ENCODE measurements at regions not wholly inside any gene's neighbourhood (a gene's known extent, or its start where the extent isn't known, plus 50 kb on each side); places are given as distances from the start of the nearest gene placed in this dataset.
"Not testable (repeated sequence)": the region's sequence is repeated elsewhere in the genome, so short reads cannot be mapped to it uniquely, and the experiment has no call there.

- DNase-seq (ENCODE audit: low spot score), result no peak
These were observed 468.2 kb downstream of the MMUT start for GRCh38 chr6:48994811-48995210.

DNA sequence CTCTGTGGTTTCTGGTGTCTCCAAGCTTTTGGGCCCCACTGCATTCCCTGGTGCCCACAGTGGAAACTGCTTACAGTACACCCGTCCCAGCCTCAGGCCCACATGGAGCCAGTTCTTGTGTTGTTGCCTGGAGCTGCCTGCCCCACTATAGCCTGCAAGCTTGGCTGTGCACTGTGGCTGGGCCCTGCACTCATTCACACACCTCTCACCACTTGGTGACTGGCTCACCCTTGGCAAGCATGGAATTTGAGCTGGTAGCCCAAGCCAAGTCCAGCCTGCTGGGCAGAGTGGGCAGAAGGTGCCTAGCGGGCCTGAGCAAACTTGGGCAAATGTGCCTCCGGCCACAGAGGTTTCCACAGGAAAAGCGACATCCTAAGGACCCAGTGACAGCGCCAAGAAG, 472.3 kb downstream of the MMUT start:
- DNase-seq (ENCODE audit: low spot score), result no peak

DNA sequence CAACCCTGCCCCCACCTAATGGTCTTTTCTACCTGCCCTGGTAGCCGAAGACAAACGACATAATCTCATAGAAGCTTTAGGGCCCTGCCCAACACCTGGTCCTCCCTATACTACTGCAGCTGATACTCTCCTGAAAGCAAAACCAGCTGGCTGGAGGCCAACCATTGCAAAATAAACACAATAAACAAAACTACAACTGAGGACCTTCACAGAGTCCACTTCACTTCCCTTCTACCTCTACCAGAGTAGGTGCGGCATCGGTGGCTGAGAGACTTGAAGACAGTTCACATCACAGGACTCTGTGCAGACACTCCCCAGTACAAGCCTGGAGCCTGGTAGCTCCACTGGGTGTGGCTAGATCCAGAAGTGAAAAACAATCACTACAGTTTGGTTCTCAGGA, 476.2 kb downstream of the MMUT start:
- DNase-seq (ENCODE audit: low spot score), result no peak

DNA sequence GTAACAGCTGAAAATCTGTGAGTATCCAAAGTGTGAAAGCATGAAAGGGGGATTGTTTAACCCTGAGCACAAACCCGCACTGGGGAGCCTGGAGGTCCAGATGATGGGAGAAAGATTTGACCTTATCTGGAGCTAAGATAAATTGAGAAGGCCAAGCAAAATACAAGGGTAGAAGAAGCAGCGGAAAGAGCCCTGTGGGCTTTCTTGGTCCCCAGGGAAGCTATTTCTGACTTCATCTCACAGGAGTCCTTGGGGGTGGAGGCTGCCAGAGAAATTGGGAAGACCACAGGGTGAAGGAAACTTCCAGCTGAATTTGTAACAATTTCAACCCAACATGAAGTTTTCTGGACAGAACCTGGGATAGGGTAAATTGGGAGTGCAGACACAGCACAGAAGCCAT, 476.9 kb downstream of the MMUT start:
- DNase-seq (ENCODE audit: low spot score), result no peak

DNA sequence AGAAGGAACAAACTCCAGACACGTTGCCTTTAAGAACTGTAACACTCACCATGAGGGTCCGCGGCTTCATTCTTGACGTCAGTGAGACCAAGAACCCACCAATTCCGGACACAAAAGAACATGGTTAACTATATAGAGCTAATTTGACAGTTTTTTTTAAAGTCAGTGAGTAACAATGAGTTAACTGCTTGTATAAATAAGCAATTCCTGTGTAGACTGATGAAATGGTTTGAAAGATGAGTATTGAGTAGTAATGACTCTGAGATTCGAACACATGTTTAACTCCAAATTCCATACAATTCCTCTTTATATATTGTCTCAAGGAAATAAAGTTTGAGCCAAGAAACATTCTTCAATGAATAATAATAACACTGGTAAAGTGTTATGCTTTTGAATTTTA, 478.0 kb downstream of the MMUT start:
- DNase-seq (ENCODE audit: low spot score), result no peak

- not testable (repeated sequence) for DNase-seq (ENCODE audit: low spot score)
These were observed 479.1 kb downstream of the MMUT start for GRCh38 chr6:48983968-48984367.

DNA sequence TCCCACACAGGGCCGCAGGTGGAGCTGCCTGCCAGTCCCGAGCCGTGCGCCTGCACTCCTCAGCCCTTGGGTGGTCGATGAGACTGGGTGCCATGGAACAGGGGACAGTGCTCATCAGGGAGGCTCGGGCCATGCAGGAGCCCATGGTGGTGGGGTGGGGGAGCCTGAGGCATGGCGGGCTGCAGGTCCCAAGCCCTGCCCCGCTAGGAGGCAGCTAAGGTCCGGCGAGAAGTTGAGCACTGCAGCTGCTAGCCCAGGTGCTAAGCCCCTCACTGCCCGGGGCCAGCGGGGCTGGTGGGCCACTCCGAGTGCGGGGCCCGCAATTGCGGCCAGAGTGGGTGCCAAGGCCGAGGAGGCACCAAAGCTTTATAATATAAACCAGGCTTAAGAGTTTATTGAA, 479.7 kb downstream of the MMUT start:
- DNase-seq (ENCODE audit: low spot score), result no peak

GRCh38 chr6:48979806-48980205, 483.2 kb downstream of the MMUT start:
- no peak for DNase-seq (ENCODE audit: low spot score)

DNA sequence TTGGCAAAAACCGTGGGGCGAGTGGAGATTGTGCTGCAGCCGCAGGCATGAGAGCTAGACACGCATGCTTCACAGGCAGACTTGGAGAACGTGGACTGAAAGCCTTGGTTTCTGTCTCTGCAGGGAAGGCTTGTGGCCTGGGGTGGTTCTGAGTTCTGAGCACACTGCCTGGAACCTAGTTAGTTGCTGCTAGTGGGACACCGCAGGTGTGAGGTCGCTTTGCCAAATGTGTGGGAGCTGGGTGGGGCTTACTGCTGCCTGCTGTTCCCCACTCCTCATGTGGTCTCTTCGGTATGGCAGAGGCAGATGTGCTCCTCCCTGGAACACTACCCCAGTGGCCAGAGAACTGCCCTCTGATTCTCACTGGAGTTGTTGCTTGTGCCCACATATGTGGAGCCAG, 484.0 kb downstream of the MMUT start:
- no peak for DNase-seq (ENCODE audit: low spot score)

DNA sequence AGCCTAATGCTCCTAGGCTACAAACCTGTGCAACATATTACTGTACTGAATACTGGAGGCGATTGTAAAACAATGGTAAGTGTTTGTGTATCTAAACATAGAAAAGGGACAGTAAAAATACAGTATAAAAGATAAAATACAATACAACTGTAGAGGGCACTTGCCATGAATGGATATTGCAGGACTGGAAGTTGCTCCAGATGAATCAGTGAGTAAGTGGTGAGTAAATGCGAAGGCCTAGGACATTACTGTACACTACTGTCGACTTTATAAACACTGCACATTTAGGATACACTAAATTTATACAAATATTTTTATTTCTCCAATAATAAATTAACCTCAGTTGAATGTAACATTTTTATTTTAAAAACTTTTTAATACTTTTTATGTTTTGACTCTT, 485.0 kb downstream of the MMUT start:
- DNase-seq (ENCODE audit: low spot score), result no peak

- DNase-seq (ENCODE audit: low spot score), result no peak
These were observed 485.5 kb downstream of the MMUT start for GRCh38 chr6:48977573-48977972.

DNA sequence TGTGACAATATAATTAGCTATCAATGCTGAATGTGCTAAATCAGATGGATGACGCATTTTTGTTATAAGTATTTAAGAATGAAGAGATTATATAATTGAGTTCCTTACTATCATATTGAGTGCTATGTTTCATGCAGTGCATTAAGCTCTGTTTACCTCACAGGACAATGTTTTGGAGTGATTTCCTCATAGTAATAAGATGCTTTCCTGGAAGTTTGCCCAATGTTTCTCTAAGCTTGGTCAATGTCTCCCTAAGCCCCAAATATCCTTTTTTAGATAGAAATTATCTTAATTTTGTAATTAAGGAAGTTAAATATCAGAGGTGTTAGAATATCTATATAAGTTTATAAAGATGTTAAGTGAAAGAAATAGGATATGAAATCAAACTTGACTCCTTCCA, 489.6 kb downstream of the MMUT start:
- DNase-seq (ENCODE audit: low spot score), result no peak

DNA sequence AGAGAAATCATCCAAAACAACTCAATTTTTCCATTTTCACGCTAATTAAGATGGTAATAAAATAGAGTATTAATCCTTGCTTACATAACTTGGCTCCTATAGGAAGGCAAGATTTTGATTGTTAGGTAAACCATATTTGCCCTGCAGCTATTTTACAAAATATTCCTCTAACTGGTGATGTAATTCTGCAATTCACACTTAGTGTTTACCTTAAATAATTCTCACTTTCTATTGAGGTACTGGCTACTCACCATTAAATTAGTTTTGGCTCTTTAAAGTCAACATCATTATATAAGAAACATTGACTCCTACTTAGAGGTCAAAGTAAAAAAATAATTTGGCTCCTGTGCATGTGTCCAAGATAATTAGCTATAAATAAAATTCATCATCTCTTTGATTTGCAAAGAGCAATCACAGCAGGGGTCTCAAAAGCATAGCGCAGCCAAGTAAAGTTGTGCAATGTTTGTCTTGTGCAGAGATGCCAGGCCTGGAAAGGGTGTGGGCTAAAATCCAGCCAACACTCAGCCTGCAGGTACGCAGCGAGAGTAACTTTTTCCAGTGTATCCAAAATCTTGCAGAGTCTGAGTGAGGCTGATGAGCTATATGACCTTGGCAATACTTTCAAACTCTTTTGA, 501.2 kb downstream of the MMUT start:
- no peak for DNase-seq (ENCODE audit: low spot score)

DNA sequence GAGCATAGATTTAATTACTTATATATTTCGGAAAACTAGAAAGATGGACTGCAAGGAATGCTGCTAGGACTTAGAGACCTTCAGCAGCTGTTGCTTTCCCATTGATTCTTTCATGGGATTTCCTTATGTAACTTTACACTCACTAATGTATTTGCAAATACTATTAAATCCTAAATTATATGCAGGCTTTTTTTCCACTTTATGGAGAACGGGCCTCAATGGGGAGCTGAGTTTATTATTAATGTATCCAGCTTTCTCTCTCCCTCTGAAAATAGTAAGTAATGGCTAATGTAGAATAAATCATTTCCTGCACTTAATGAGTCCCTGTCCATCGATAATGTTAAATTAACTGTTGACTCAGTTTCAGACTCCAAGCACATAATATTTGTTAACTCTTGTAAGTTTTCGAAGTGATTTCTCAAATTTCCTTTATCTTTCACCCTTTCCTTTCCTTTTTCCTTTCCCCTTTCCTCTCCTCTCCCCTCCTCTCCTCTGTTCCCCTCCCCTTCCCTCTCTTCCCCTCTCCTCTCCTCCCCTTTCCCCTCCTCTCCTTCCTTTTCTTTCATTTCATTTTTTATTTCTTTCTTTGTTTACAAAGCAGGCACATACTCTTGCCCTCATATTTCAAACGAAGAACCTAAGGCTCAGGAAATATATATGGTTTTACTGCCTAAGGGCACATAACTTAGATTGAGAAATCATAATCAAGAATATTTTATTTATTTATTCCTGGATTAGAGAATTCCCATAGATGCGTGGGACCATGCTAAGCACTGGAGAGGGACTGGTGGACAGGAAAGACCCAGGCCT, 503.6 kb downstream of the MMUT start:
- no peak for DNase-seq (ENCODE audit: low spot score)

GRCh38 chr6:48957781-48958180, 505.3 kb downstream of the MMUT start:
- DNase-seq (ENCODE audit: low spot score), result peak; percentile 4

- no peak for DNase-seq (ENCODE audit: low spot score)
These were observed 511.1 kb downstream of the MMUT start for GRCh38 chr6:48951917-48952316.

GRCh38 chr6:48944276-48944675, 518.8 kb downstream of the MMUT start:
- not testable (repeated sequence) for DNase-seq (ENCODE audit: low spot score)

- DNase-seq (ENCODE audit: low spot score), result no peak
These were observed 529.9 kb downstream of the MMUT start for GRCh38 chr6:48933136-48933535.

DNA sequence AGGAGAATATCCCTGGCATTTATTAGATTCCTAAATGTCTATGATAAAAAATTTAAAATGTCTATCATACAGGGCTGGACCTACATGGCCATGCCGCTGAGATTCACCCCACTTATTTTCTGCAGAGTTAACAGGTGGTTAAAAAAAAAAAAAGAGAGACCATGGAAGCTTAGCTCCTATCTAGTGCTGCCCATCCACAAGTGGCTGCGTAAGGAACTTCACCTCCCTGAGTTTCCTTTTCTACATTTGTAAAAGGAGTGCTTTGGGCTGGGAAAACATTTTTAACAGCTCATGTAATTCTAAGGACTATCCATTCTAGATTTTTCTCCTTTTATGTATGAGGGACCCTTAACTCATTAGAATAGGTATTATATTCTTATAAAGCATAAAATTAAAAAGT, 534.1 kb downstream of the MMUT start:
- DNase-seq (ENCODE audit: low spot score), result no peak

- DNase-seq (ENCODE audit: low spot score), result no peak
These were observed 540.2 kb downstream of the MMUT start for GRCh38 chr6:48922837-48923236.

DNA sequence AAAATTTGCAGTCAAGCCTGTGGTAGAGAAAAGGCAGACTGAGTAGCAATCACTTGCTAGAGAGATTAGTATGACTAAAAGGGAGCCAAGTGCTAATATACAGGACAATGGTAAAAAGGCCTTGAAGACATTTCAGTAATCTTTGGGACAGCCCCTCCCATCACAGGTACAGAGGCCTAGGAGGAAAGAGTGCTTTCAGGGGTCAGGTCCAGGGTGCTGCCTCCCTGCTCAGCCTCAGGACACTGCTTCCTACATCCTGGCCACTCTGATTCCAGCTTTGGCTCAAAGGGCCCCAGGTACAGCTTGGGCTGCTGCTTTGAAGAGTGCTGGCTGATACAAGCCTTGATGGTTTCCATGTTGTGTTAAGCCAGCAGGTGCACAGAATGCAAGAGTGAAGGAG, 543.5 kb downstream of the MMUT start:
- no peak for DNase-seq (ENCODE audit: low spot score)

GRCh38 chr6:48917233-48917632, 545.8 kb downstream of the MMUT start:
- DNase-seq (ENCODE audit: low spot score), result no peak

DNA sequence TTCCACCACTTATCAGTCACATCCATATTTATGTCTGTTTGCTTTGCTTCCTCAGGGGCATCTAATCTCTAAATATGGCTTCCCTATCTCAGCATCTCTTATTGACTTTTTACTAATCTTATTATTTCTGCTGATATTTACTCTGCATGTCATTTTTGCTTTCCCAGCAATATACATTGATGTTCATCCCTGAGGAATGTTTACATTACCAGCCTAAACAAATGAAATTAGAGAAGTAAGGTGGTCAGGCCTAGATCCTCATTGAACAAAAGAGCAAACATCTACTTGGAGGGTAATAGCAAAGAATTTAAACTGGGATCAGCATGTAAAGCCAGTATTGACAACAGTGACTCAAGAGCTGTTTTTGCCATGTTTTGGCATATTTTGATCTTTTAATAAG, 546.4 kb downstream of the MMUT start:
- DNase-seq (ENCODE audit: low spot score), result no peak

GRCh38 chr6:48915591-48915990, 547.5 kb downstream of the MMUT start:
- no peak for DNase-seq (ENCODE audit: low spot score)

All from hepatic stellate cell (primary cell).